CD8-positive, alpha-beta memory T cell (primary cell): ENCODE measurements at regions not wholly inside any gene's neighbourhood (a gene's known extent, or its start where the extent isn't known, plus 50 kb on each side); places are given as distances from the start of the nearest gene placed in this dataset.
A peak's percentile ranks its signal among the peaks of the same experiment; 100 is the strongest.

Experiments
- CTCF ChIA-PET: fragments of 350-600 bp; sonication (Branson Sonifier 250); formaldehyde crosslinking; loops from one replicate; lab custom pipeline; 2021; ENCODE audit warnings: antibody characterized with exemption; lab: Charles Lee
- POLR2A ChIA-PET: fragments of 350-600 bp; sonication (Branson Sonifier 250); formaldehyde crosslinking; loops from one replicate; lab custom pipeline; 2021; ENCODE audit warnings: antibody characterized with exemption; lab: Charles Lee
- DNase-seq, 5 donors: peaks; one replicate each; pipeline versions ENCODE4 v3.0.0 to v3.0.0-alpha.2; 2020 to 2022; ENCODE audit warnings: mixed read lengths in 1 of 5
- H3K27ac ChIP-seq: one replicate; pipeline ENCODE4 v1.7.0; 2013; ENCODE audit warnings: low read depth, mild to moderate bottlenecking, low read length, moderate library complexity
- H3K27me3 ChIP-seq: 2 replicates; pipeline ENCODE4 v1.7.0; 2013; ENCODE audit warnings: low read length, mild to moderate bottlenecking; ENCODE audit not compliant: insufficient read depth, poor library complexity, severe bottlenecking
- H3K36me3 ChIP-seq: 2 replicates; pipeline ENCODE4 v1.7.0; 2013; ENCODE audit warnings: mild to moderate bottlenecking, low read length, moderate library complexity; ENCODE audit not compliant: insufficient read depth
- H3K4me1 ChIP-seq: 2 replicates; pipeline ENCODE4 v1.7.0; 2013; ENCODE audit warnings: mild to moderate bottlenecking, low read length, moderate library complexity; ENCODE audit not compliant: insufficient read depth
- H3K4me3 ChIP-seq: 2 replicates; pipeline ENCODE4 v1.7.0; 2013; ENCODE audit warnings: mild to moderate bottlenecking, low read length
- H3K9me3 ChIP-seq: 2 replicates; pipeline ENCODE4 v1.7.0; 2013; ENCODE audit warnings: mild to moderate bottlenecking, low read length
- H3K27ac Mint-ChIP-seq, 8 donors: one replicate each; pipeline ENCODE4 v1.8.0; 2020 to 2021; ENCODE audit warnings: mixed read lengths in 8 of 8, mild to moderate bottlenecking in 6 of 8, inconsistent platforms in 3 of 8, moderate library complexity in 3 of 8
- H3K27me3 Mint-ChIP-seq, 2 donors: one replicate each; pipeline ENCODE4 v1.8.0; 2020 to 2021; ENCODE audit warnings: mixed read lengths in 2 of 2, mild to moderate bottlenecking in 1 of 2, moderate library complexity in 1 of 2
- H3K36me3 Mint-ChIP-seq, 3 donors: one replicate each; pipeline ENCODE4 v1.8.0; 2020 to 2021; ENCODE audit warnings: mixed read lengths in 3 of 3, inconsistent platforms in 1 of 3, mild to moderate bottlenecking in 1 of 3
- H3K4me1 Mint-ChIP-seq, 3 donors: one replicate each; pipeline ENCODE4 v1.8.0; 2020 to 2021; ENCODE audit warnings: mixed read lengths in 3 of 3, inconsistent platforms in 1 of 3, mild to moderate bottlenecking in 1 of 3
- H3K4me3 Mint-ChIP-seq, 7 donors: one replicate each; pipeline ENCODE4 v1.8.0; 2020 to 2021; ENCODE audit warnings: mixed read lengths in 7 of 7, mild to moderate bottlenecking in 6 of 7, moderate library complexity in 4 of 7, inconsistent platforms in 2 of 7
- H3K9me3 Mint-ChIP-seq, 5 donors: one replicate each; pipeline ENCODE4 v1.8.0; 2020 to 2022; ENCODE audit warnings: mixed read lengths in 5 of 5, mild to moderate bottlenecking in 3 of 5, moderate library complexity in 2 of 5, inconsistent platforms in 1 of 5

GRCh38 chr2:10508038-10508437 lies 59.9 kb upstream of the ODC1 start:
- Mint-ChIP-seq H3K4me3 (no peak overlapping the region), H3K27me3 (peaks cover 0 to 2% of the 10 kb centered on the region in 2 donors), H3K9me3 (peaks cover 0 to 3% (median 0%) of the 10 kb centered on the region in 5 donors), H3K4me1 (no peaks in the 10 kb centered on the region), H3K36me3 (no peaks in the 10 kb centered on the region), H3K27ac (peak overlapping the region in 1 of 8 donors; percentile 21)
- Histone ChIP-seq H3K9me3 (no peaks in the 10 kb centered on the region), H3K27me3 (no peaks in the 10 kb centered on the region), H3K4me1 (no peaks in the 10 kb centered on the region), H3K36me3 (no peaks in the 10 kb centered on the region), H3K4me3 (no peak overlapping the region), H3K27ac (no peak overlapping the region)
- ChIA-PET CTCF (no interaction called here), POLR2A (no interaction called here)
- DNase-seq: no peak

- peaks cover 0 to 3% (median 0%) of the 10 kb centered on the region in 5 donors for H3K9me3 Mint-ChIP-seq
- Histone ChIP-seq H3K27ac (no peak overlapping the region), H3K9me3 (no peaks in the 10 kb centered on the region), H3K27me3 (no peaks in the 10 kb centered on the region), H3K4me3 (no peak overlapping the region), H3K4me1 (no peaks in the 10 kb centered on the region), H3K36me3 (no peaks in the 10 kb centered on the region)
- H3K4me1 Mint-ChIP-seq: no peaks in the 10 kb centered on the region
- no peaks in the 10 kb centered on the region for H3K36me3 Mint-ChIP-seq
- H3K27ac Mint-ChIP-seq: peak overlapping the region in 1 of 8 donors; percentile 93
- CTCF ChIA-PET: no interaction called here
- DNase-seq: no peak
- H3K4me3 Mint-ChIP-seq: no peak overlapping the region
- peaks cover 6 to 7% of the 10 kb centered on the region in 2 donors for H3K27me3 Mint-ChIP-seq
- POLR2A ChIA-PET: no interaction called here
Measured at GRCh38 chr2:10507106-10507505, 59.0 kb upstream of the ODC1 start.

- Mint-ChIP-seq H3K9me3 (peaks cover 0 to 3% (median 0%) of the 10 kb centered on the region in 5 donors), H3K36me3 (no peaks in the 10 kb centered on the region)
- H3K9me3 ChIP-seq: no peaks in the 10 kb centered on the region
Measured at GRCh38 chr2:10504994-10505820, 57.1 kb upstream of the ODC1 start.

GRCh38 chr2:10504370-10504993 lies 56.4 kb upstream of the ODC1 start:
- Mint-ChIP-seq H3K4me1 (no peaks in the 10 kb centered on the region), H3K4me3 (no peak overlapping the region), H3K27ac (peak overlapping the region in 1 of 8 donors; percentile 81), H3K9me3 (peaks cover 0 to 2% (median 0%) of the 10 kb centered on the region in 5 donors), H3K27me3 (peaks cover 9 to 15% of the 10 kb centered on the region in 2 donors), H3K36me3 (no peaks in the 10 kb centered on the region)
- H3K27ac ChIP-seq: no peak overlapping the region
- no peaks in the 10 kb centered on the region for H3K36me3 ChIP-seq
- H3K4me1 ChIP-seq: no peaks in the 10 kb centered on the region
- no peak for DNase-seq
- H3K4me3 ChIP-seq: no peak overlapping the region
- H3K9me3 ChIP-seq: no peaks in the 10 kb centered on the region
- CTCF ChIA-PET: no interaction called here
- POLR2A ChIA-PET: interaction anchor here (0.7 kb wide), 1 partner anchor 55 kb away, joined by 4 read pairs; no protein-coding TSS in a partner anchor
- H3K27me3 ChIP-seq: no peaks in the 10 kb centered on the region

More at GRCh38 chr2:10504994-10505820, 57.1 kb upstream of the ODC1 start:
- Histone ChIP-seq H3K4me3 (no peak overlapping the region), H3K4me1 (no peaks in the 10 kb centered on the region), H3K27ac (no peak overlapping the region), H3K27me3 (no peaks in the 10 kb centered on the region), H3K36me3 (no peaks in the 10 kb centered on the region)
- no peaks in the 10 kb centered on the region for H3K4me1 Mint-ChIP-seq
- ChIA-PET CTCF (no interaction called here), POLR2A (no interaction called here)
- peaks cover 9 to 12% of the 10 kb centered on the region in 2 donors for H3K27me3 Mint-ChIP-seq
- H3K4me3 Mint-ChIP-seq: no peak overlapping the region
- DNase-seq: no peak
- no peak overlapping the region for H3K27ac Mint-ChIP-seq

GRCh38 chr2:10502803-10503107 lies 54.6 kb upstream of the ODC1 start:
- Mint-ChIP-seq H3K4me3 (no peak overlapping the region), H3K36me3 (no peaks in the 10 kb centered on the region), H3K27me3 (peaks cover 11 to 25% of the 10 kb centered on the region in 2 donors), H3K9me3 (no peaks in the 10 kb centered on the region), H3K27ac (peak overlapping the region in 2 of 8 donors; percentile 29 to 39), H3K4me1 (peaks cover 4 to 10% (median 5%) of the 10 kb centered on the region in 3 donors)
- CTCF ChIA-PET: no interaction called here
- no peak overlapping the region for H3K27ac ChIP-seq
- no peak for DNase-seq
- H3K36me3 ChIP-seq: no peaks in the 10 kb centered on the region
- no peak overlapping the region for H3K4me3 ChIP-seq
- POLR2A ChIA-PET: no interaction called here
- no peaks in the 10 kb centered on the region for H3K27me3 ChIP-seq
- no peaks in the 10 kb centered on the region for H3K9me3 ChIP-seq
- no peaks in the 10 kb centered on the region for H3K4me1 ChIP-seq

- H3K27ac Mint-ChIP-seq: peak overlapping the region in 4 of 8 donors; percentile 29 to 93 (median 46)
- no peaks in the 10 kb centered on the region for H3K9me3 Mint-ChIP-seq
- ChIA-PET CTCF (no interaction called here), POLR2A (no interaction called here)
- Histone ChIP-seq H3K9me3 (no peaks in the 10 kb centered on the region), H3K4me3 (no peak overlapping the region), H3K36me3 (no peaks in the 10 kb centered on the region), H3K27ac (no peak overlapping the region), H3K27me3 (no peaks in the 10 kb centered on the region), H3K4me1 (peaks cover 4% of the 10 kb centered on the region)
- H3K4me1 Mint-ChIP-seq: peaks cover 5 to 15% (median 6%) of the 10 kb centered on the region in 3 donors
- no peak for DNase-seq
- H3K36me3 Mint-ChIP-seq: no peaks in the 10 kb centered on the region
- H3K4me3 Mint-ChIP-seq: peak overlapping the region in 1 of 7 donors; percentile 8
- H3K27me3 Mint-ChIP-seq: peaks cover 10 to 25% of the 10 kb centered on the region in 2 donors
Measured at GRCh38 chr2:10501980-10502802, 54.1 kb upstream of the ODC1 start.

- no peaks in the 10 kb centered on the region for H3K36me3 ChIP-seq
- peaks cover 4% of the 10 kb centered on the region for H3K4me1 ChIP-seq
- no peak overlapping the region for H3K27ac Mint-ChIP-seq
- CTCF ChIA-PET: no interaction called here
- POLR2A ChIA-PET: no interaction called here
- H3K4me3 Mint-ChIP-seq: no peak overlapping the region
- no peak overlapping the region for H3K27ac ChIP-seq
- peaks cover 11 to 29% of the 10 kb centered on the region in 2 donors for H3K27me3 Mint-ChIP-seq
- H3K4me3 ChIP-seq: no peak overlapping the region
- no peaks in the 10 kb centered on the region for H3K36me3 Mint-ChIP-seq
- H3K27me3 ChIP-seq: peaks cover 3% of the 10 kb centered on the region
- peaks cover 7 to 21% (median 12%) of the 10 kb centered on the region in 3 donors for H3K4me1 Mint-ChIP-seq
- no peaks in the 10 kb centered on the region for H3K9me3 ChIP-seq
- no peaks in the 10 kb centered on the region for H3K9me3 Mint-ChIP-seq
- no peak for DNase-seq
Measured at GRCh38 chr2:10501451-10501961, 53.4 kb upstream of the ODC1 start.
